HEK293T (cell line): ENCODE measurements at regions not wholly inside any gene's neighbourhood (a gene's known extent, or its start where the extent isn't known, plus 50 kb on each side); places are given as distances from the start of the nearest gene placed in this dataset.

ENCODE experiments used
- BHLHE40 ChIP-seq: fragments of 450-650 bp; IDR thresholded peaks from 2 replicates; pipeline ENCODE4 v1.6.1; 2016; ENCODE audit warnings: mild to moderate bottlenecking, moderate library complexity, borderline replicate concordance
- HDGF ChIP-seq: fragments of 450-650 bp; IDR thresholded peaks from 2 replicates; pipeline ENCODE4 v1.6.1; 2017; ENCODE audit warnings: antibody characterized with exemption, borderline replicate concordance
- TARDBP ChIP-seq: fragments of 450-650 bp; IDR thresholded peaks from 2 replicates; pipeline ENCODE4 v1.6.1; 2016

DNA sequence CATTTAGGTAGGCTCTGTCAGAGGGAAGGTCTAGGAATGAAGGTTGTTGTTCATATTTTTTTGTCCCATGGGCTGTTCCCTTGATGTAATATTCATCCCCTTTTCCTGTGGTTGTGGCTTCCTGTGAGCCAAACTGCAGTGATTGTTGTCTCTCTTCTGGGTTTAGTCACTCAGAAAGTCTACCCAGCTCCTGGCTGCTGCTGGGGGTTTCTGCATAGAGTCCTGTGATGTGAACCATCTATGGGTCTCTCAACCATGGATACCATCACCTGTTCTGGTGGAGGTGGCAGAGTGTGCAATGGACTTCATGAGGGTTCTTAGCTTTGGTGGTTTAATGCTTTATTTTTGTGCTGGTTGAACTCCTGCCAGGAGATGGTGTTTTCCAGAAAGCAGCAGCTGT, 122.8 kb downstream of the ZC4H2 start:
- TF ChIP-seq HDGF, result no peak
- no peak for TF ChIP-seq TARDBP
- no peak for TF ChIP-seq BHLHE40
